Activated naive CD4-positive, alpha-beta T cell treated with anti-CD3 and anti-CD28 coated beads, Interleukin-2, amount 50 U/mL, for 16 hours (primary cell): ENCODE measurements at regions not wholly inside any gene's neighbourhood (a gene's known extent, or its start where the extent isn't known, plus 50 kb on each side); places are given as distances from the start of the nearest gene placed in this dataset.

Source experiments
- DNase-seq: peaks from one replicate; pipeline ENCODE4 v3.0.0-alpha.2; 2020

GRCh38 chr17:79138826-79139225, 64.2 kb downstream of the ENGASE start:
- DNase-seq: no peak

GRCh38 chr17:79137789-79138165, 63.2 kb downstream of the ENGASE start:
- no peak for DNase-seq

- DNase-seq: no peak
Observed at GRCh38 chr17:79137015-79137788, 62.6 kb downstream of the ENGASE start.

GRCh38 chr17:79136596-79136995, 62.0 kb downstream of the ENGASE start:
- no peak for DNase-seq
